K562 (cell line): ENCODE measurements at regions not wholly inside any gene's neighbourhood (a gene's known extent, or its start where the extent isn't known, plus 50 kb on each side); places are given as distances from the start of the nearest gene placed in this dataset.

Experiments used
- ATAC-seq: fragments of 200-7000 bp; cut with Tn5 transposase; 3 replicates; pipeline ENCODE4 v1.9.1; 2020; ENCODE audit warnings: moderate library complexity
- BruUV-seq: library from RNA; stranded (reverse); fragments of 400-500 nt; replicated peaks from 2 replicates; lab custom pipeline; 2021; lab: Mats Ljungman, UMichigan
- CTCF ChIA-PET: fragments of 300-600 bp; formaldehyde crosslinking; extraction: SDS; loops from one replicate; lab custom pipeline; 2021; ENCODE audit warnings: low intra/inter-chr PET ratio; lab: Yijun Ruan, JAX
- POLR2A ChIA-PET: fragments of 300-600, 350-650 bp; sonication (Branson Sonifier 250); formaldehyde crosslinking; extraction: SDS; loops from one replicate; lab custom pipeline; 2021; ENCODE audit warnings: antibody characterized with exemption, inconsistent platforms; lab: Yijun Ruan, JAX
- DNase-seq, 4 experiments: peaks; one replicate each; pipeline versions ENCODE4 v3.0.0 to v3.0.0-alpha.2; 2011 to 2018; ENCODE audit warnings: low spot score in 3 of 4, mixed read lengths in 3 of 4; ENCODE audit errors: extremely low read depth in 1 of 4
- FAIRE-seq: peaks from 2 replicates; lab custom pipeline; 2011; peaks lifted over from hg19 to GRCh38; lab: Jason Lieb, UNC
- H2AFZ ChIP-seq: 2 replicates; pipeline ENCODE4 v1.6.0; 2011; ENCODE audit warnings: low read depth, low read length, control low read depth, inconsistent platforms
- H3K27ac ChIP-seq: fragments of 200-600 bp; 3 replicates; pipeline ENCODE4 v1.8.0; 2011; ENCODE audit warnings: low read depth, mild to moderate bottlenecking, control low read depth, inconsistent platforms, low read length, moderate library complexity, mixed read lengths; ENCODE audit errors: extremely low read depth
- H3K27me3 ChIP-seq, 2 experiments: fragments of 300-600 bp in 1 of 2; 2 replicates in 1 of 2; 3 replicates in 1 of 2; pipeline versions ENCODE4 v1.6.0 to v1.8.0; 2011; ENCODE audit warnings: inconsistent platforms in 2 of 2, low read length in 2 of 2, mild to moderate bottlenecking in 1 of 2, mixed read lengths in 1 of 2, moderate library complexity in 1 of 2; ENCODE audit not compliant: control insufficient read depth in 2 of 2, insufficient read depth in 2 of 2
- H3K36me3 ChIP-seq: fragments of 300-600 bp; 3 replicates; pipeline ENCODE4 v1.8.0; 2011; ENCODE audit warnings: mild to moderate bottlenecking, low read length, inconsistent platforms; ENCODE audit not compliant: control insufficient read depth, insufficient read depth
- H3K4me1 ChIP-seq, 2 experiments: fragments of 200-600 bp in 1 of 2; replicated peaks in 1 of 2; 2 replicates in 1 of 2; 3 replicates in 1 of 2; pipeline versions ENCODE4 v1.5.1 to v1.8.0; 2011; ENCODE audit warnings: inconsistent platforms in 2 of 2, low read length in 2 of 2, mild to moderate bottlenecking in 1 of 2, mixed read lengths in 1 of 2, moderate library complexity in 1 of 2; ENCODE audit not compliant: control insufficient read depth in 2 of 2, insufficient read depth in 2 of 2
- H3K4me2 ChIP-seq: 2 replicates; pipeline ENCODE4 v1.6.1; 2011; ENCODE audit warnings: low read length, control low read depth, inconsistent platforms, mixed read lengths; ENCODE audit not compliant: insufficient read depth
- H3K4me3 ChIP-seq: fragments of 200-600 bp; sonication (generic), shearing (Covaris generic); 2 replicates; pipeline ENCODE4 v1.5.1; 2016; ENCODE audit warnings: control low read depth, inconsistent platforms
- H3K79me2 ChIP-seq: fragments of 200-600 bp; 3 replicates; pipeline ENCODE4 v1.8.0; 2011; ENCODE audit warnings: low read length, inconsistent platforms; ENCODE audit not compliant: control insufficient read depth, insufficient read depth
- H3K9ac ChIP-seq, 2 experiments: 2 replicates each; pipeline versions ENCODE4 v1.6.0 to v1.6.1; 2011; ENCODE audit warnings: low read depth in 2 of 2, low read length in 2 of 2, control low read depth in 1 of 2, inconsistent platforms in 1 of 2, mild to moderate bottlenecking in 1 of 2, mixed read lengths in 1 of 2; ENCODE audit not compliant: insufficient read depth in 1 of 2
- H3K9me1 ChIP-seq: one replicate; pipeline ENCODE4 v1.6.0; 2011; ENCODE audit warnings: inconsistent platforms, mild to moderate bottlenecking, low read length, moderate library complexity; ENCODE audit not compliant: control insufficient read depth, insufficient read depth
- H3K9me3 ChIP-seq: replicated peaks from 2 replicates; pipeline ENCODE4 v1.5.1; 2011; ENCODE audit warnings: low read depth, low read length, inconsistent platforms; ENCODE audit not compliant: control insufficient read depth, insufficient read depth
- H4K20me1 ChIP-seq: replicated peaks from 2 replicates; pipeline ENCODE4 v1.6.1; 2011; ENCODE audit warnings: low read length, inconsistent platforms, mixed read lengths; ENCODE audit not compliant: control insufficient read depth, insufficient read depth
- BRF1 ChIP-seq: IDR thresholded peaks from 3 replicates; pipeline ENCODE4 v1.6.1; 2011; ENCODE audit warnings: borderline replicate concordance, mild to moderate bottlenecking; ENCODE audit not compliant: insufficient read length; ENCODE audit errors: extremely low read depth
- COPS2 ChIP-seq: fragments of 450-650 bp; conservative IDR thresholded peaks from 2 replicates; pipeline ENCODE4 v1.6.1; 2016; ENCODE audit warnings: mild to moderate bottlenecking, moderate library complexity
- ELF2 ChIP-seq: fragments of 250-450 bp; sonication (Bioruptor Pico); IDR thresholded peaks from 2 replicates; pipeline ENCODE4 v1.5.0; 2021; ENCODE audit warnings: mild to moderate bottlenecking
- ETV5 ChIP-seq: sonication (generic); formaldehyde crosslinking; IDR thresholded peaks from 2 replicates; pipeline ENCODE4 v1.4.0; 2020; ENCODE audit warnings: low read depth, mild to moderate bottlenecking, missing genetic modification reagents
- MAZ ChIP-seq, 2 experiments: fragments of 450-650 bp in 1 of 2; sonication (generic) in 1 of 2; formaldehyde crosslinking; IDR thresholded peaks in 1 of 2; conservative IDR thresholded peaks in 1 of 2; 2 replicates each; pipeline versions ENCODE4 v1.4.0 to v1.5.0; 2020; ENCODE audit warnings: mild to moderate bottlenecking in 1 of 2, missing genetic modification reagents in 1 of 2
- ZBED1 ChIP-seq: IDR thresholded peaks from 2 replicates; pipeline ENCODE4 v1.6.1; 2014
- ZNF77 ChIP-seq: fragments of 250-450 bp; sonication (Bioruptor Pico); IDR thresholded peaks from 2 replicates; pipeline ENCODE4 v1.5.0; 2020
- WGBS: fragments of 100-300 bp; shearing (Covaris generic); methylation state at CpG from one replicate; pipeline ENCODE4 v1.1.6; 2016; ENCODE audit warnings: low coverage, mixed read lengths; ENCODE audit not compliant: insufficient coverage; ENCODE audit errors: missing lambda C conversion rate; 5-methylcytosine and 5-hydroxymethylcytosine counted together
- in situ Hi-C: fragments of 300-500 bp; cut with MboI; formaldehyde crosslinking; loops from 4 replicates; pipeline ENCODE4 v1.15.0; 2018; ENCODE audit warnings: inconsistent platforms, mixed read lengths
- intact Hi-C: fragments of 100-400 bp; cut with micrococcal nuclease; formaldehyde crosslinking; loops from 2 replicates; pipeline ENCODE4 v1.14.2; 2022
- TF ChIP-seq, protein P1 (sequence below): sonication (generic); formaldehyde crosslinking; IDR thresholded peaks from 2 replicates; pipeline ENCODE4 v1.8.1; 2023; ENCODE audit warnings: mild to moderate bottlenecking, missing genetic modification reagents
- TF ChIP-seq, protein P2 (sequence below): fragments of 200-600 bp; sonication (generic); IDR thresholded peaks from one replicate; pipeline ENCODE4 v1.6.1; 2012; ENCODE audit warnings: mild to moderate bottlenecking, low read depth, low read length, inconsistent platforms
- TF ChIP-seq, protein P3 (sequence below): fragments of 450-650 bp; IDR thresholded peaks from 2 replicates; pipeline ENCODE4 v1.6.1; 2016; ENCODE audit warnings: missing biosample characterization, missing genetic modification characterization

DNA sequence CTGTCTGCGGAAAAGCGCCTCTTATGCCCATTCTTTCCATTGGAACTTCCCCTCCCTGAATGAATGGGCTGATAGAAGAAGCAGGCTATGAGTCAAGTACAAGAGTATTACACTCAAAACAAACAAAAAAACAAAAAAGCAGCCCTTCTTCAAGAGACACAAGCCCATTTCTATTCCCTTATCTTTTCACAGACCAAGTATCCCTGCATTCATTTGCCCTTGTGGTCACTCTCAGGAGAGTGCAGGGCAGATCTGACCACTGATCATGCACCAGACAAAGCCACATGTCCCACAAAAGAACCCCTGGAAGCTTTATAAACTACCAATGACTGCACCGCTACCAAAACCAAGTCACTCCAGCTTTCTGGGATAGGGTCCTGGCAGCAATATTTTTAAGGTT lies 262.5 kb upstream of the TAS2R1 start:
- no peaks in the 10 kb centered on the region for H3K27me3 ChIP-seq
- H4K20me1 ChIP-seq: no peaks in the 10 kb centered on the region
- no peak overlapping the region for H3K4me2 ChIP-seq
- H3K9me3 ChIP-seq: no peaks in the 10 kb centered on the region
- intact Hi-C loops (no loop called here), in situ Hi-C loops (no loop called here)
- H3K9ac ChIP-seq: no peak overlapping the region
- DNase-seq: no peak
- no peak for FAIRE-seq
- 4% methylated on average over 3 of the region's 3 CpGs for WGBS
- ATAC-seq: no peak
- H3K27ac ChIP-seq: no peak overlapping the region
- H3K36me3 ChIP-seq: no peaks in the 10 kb centered on the region
- H3K9me1 ChIP-seq: no peaks in the 10 kb centered on the region
- H2AFZ ChIP-seq: no peak overlapping the region
- H3K4me1 ChIP-seq: no peaks in the 10 kb centered on the region
- POLR2A ChIA-PET: no interaction called here
- no peaks in the 10 kb centered on the region for H3K79me2 ChIP-seq
- BruUV-seq: no TSS peak
- CTCF ChIA-PET: no interaction called here
- H3K4me3 ChIP-seq: no peak overlapping the region
- TF ChIP-seq, protein P1, sequence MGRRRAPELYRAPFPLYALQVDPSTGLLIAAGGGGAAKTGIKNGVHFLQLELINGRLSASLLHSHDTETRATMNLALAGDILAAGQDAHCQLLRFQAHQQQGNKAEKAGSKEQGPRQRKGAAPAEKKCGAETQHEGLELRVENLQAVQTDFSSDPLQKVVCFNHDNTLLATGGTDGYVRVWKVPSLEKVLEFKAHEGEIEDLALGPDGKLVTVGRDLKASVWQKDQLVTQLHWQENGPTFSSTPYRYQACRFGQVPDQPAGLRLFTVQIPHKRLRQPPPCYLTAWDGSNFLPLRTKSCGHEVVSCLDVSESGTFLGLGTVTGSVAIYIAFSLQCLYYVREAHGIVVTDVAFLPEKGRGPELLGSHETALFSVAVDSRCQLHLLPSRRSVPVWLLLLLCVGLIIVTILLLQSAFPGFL: no peak
- TF ChIP-seq ELF2 (no peak), COPS2 (no peak), MAZ (CRISPR knock-in tag; conservative IDR thresholded peaks at IDR 0.05 in 1 of 2, IDR thresholded peaks at IDR 0.05 in 1 of 2) (no peak), ZNF77 (CRISPR knock-in tag) (no peak), ETV5 (CRISPR knock-in tag) (no peak), ZBED1 (no peak), BRF1 (no peak)
- TF ChIP-seq, protein P2, sequence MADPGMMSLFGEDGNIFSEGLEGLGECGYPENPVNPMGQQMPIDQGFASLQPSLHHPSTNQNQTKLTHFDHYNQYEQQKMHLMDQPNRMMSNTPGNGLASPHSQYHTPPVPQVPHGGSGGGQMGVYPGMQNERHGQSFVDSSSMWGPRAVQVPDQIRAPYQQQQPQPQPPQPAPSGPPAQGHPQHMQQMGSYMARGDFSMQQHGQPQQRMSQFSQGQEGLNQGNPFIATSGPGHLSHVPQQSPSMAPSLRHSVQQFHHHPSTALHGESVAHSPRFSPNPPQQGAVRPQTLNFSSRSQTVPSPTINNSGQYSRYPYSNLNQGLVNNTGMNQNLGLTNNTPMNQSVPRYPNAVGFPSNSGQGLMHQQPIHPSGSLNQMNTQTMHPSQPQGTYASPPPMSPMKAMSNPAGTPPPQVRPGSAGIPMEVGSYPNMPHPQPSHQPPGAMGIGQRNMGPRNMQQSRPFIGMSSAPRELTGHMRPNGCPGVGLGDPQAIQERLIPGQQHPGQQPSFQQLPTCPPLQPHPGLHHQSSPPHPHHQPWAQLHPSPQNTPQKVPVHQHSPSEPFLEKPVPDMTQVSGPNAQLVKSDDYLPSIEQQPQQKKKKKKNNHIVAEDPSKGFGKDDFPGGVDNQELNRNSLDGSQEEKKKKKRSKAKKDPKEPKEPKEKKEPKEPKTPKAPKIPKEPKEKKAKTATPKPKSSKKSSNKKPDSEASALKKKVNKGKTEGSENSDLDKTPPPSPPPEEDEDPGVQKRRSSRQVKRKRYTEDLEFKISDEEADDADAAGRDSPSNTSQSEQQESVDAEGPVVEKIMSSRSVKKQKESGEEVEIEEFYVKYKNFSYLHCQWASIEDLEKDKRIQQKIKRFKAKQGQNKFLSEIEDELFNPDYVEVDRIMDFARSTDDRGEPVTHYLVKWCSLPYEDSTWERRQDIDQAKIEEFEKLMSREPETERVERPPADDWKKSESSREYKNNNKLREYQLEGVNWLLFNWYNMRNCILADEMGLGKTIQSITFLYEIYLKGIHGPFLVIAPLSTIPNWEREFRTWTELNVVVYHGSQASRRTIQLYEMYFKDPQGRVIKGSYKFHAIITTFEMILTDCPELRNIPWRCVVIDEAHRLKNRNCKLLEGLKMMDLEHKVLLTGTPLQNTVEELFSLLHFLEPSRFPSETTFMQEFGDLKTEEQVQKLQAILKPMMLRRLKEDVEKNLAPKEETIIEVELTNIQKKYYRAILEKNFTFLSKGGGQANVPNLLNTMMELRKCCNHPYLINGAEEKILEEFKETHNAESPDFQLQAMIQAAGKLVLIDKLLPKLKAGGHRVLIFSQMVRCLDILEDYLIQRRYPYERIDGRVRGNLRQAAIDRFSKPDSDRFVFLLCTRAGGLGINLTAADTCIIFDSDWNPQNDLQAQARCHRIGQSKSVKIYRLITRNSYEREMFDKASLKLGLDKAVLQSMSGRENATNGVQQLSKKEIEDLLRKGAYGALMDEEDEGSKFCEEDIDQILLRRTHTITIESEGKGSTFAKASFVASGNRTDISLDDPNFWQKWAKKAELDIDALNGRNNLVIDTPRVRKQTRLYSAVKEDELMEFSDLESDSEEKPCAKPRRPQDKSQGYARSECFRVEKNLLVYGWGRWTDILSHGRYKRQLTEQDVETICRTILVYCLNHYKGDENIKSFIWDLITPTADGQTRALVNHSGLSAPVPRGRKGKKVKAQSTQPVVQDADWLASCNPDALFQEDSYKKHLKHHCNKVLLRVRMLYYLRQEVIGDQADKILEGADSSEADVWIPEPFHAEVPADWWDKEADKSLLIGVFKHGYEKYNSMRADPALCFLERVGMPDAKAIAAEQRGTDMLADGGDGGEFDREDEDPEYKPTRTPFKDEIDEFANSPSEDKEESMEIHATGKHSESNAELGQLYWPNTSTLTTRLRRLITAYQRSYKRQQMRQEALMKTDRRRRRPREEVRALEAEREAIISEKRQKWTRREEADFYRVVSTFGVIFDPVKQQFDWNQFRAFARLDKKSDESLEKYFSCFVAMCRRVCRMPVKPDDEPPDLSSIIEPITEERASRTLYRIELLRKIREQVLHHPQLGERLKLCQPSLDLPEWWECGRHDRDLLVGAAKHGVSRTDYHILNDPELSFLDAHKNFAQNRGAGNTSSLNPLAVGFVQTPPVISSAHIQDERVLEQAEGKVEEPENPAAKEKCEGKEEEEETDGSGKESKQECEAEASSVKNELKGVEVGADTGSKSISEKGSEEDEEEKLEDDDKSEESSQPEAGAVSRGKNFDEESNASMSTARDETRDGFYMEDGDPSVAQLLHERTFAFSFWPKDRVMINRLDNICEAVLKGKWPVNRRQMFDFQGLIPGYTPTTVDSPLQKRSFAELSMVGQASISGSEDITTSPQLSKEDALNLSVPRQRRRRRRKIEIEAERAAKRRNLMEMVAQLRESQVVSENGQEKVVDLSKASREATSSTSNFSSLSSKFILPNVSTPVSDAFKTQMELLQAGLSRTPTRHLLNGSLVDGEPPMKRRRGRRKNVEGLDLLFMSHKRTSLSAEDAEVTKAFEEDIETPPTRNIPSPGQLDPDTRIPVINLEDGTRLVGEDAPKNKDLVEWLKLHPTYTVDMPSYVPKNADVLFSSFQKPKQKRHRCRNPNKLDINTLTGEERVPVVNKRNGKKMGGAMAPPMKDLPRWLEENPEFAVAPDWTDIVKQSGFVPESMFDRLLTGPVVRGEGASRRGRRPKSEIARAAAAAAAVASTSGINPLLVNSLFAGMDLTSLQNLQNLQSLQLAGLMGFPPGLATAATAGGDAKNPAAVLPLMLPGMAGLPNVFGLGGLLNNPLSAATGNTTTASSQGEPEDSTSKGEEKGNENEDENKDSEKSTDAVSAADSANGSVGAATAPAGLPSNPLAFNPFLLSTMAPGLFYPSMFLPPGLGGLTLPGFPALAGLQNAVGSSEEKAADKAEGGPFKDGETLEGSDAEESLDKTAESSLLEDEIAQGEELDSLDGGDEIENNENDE: no peak
- TF ChIP-seq, protein P3, sequence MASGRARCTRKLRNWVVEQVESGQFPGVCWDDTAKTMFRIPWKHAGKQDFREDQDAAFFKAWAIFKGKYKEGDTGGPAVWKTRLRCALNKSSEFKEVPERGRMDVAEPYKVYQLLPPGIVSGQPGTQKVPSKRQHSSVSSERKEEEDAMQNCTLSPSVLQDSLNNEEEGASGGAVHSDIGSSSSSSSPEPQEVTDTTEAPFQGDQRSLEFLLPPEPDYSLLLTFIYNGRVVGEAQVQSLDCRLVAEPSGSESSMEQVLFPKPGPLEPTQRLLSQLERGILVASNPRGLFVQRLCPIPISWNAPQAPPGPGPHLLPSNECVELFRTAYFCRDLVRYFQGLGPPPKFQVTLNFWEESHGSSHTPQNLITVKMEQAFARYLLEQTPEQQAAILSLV (tag): no peak
